ENCODE measurements at regions not wholly inside any gene's neighbourhood (a gene's known extent, or its start where the extent isn't known, plus 50 kb on each side); places are given as distances from the start of the nearest gene placed in this dataset.
"Not testable (repeated sequence)": the region's sequence is repeated elsewhere in the genome, so short reads cannot be mapped to it uniquely, and the experiment has no call there.

DNA sequence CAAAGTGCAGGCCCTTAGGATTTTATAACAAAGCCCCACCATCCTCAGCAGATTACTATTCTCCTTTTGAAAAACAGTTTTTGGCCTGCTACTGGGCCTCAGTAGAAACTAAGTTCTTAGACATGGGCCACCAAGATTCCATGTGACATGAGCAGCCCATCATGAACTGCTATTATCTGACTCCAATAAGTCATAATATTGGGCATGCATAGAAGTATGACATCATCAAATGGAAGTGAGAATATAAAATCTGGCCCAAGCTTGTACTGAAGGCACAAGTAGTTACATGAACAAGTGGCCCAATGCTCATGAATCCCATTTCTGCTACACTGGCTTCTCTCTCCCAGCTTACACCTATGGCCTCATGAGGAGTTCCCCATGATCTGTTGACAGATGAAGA is 404.8 kb downstream of the EPHA5 start:
- no peak for DNase-seq (ENCODE audit: extremely low read depth in 1 of 11, low read depth in 9 of 11, low spot score in 4 of 11)

DNA sequence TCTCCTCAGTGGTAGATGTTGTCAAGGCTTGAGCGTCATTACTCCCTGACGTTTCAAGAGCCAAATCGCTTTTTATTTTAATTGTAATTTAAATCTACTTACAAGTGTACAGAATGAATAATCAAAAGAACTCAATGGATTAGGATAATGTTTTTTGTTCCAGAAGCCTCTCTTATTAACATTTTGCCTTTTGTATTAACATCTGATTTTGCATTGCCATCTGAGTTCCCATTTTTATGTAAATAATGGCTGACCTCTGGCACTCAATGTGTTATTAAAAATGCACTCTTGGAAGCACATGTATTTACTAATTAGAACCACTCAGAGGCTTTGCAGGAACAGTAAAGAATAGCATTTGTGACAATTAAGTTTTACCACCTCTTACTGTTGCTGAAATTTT is 411.0 kb downstream of the EPHA5 start:
- DNase-seq (ENCODE audit: extremely low read depth in 1 of 11, low read depth in 9 of 11, low spot score in 4 of 11), result no peak

DNA sequence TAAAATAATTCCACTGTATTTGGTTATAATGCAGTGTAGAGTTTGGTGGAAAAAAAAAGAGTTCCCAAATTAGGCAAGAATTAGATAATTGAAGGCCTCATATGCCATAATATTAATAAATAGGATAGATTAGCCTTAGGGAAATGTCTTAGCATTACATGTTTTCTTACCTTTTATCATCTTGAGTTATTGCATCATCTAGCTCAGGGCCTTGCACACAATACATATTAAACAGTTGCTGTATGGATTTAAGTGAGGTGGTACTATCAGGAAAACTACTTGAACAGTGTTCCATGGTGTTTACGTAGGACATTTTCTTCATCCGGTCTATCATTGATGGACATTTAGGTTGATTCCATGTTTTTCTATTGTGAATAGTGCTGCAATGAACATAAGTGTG is 419.4 kb downstream of the EPHA5 start:
- DNase-seq (ENCODE audit: extremely low read depth in 1 of 11, low read depth in 9 of 11, low spot score in 4 of 11), result no peak

DNA sequence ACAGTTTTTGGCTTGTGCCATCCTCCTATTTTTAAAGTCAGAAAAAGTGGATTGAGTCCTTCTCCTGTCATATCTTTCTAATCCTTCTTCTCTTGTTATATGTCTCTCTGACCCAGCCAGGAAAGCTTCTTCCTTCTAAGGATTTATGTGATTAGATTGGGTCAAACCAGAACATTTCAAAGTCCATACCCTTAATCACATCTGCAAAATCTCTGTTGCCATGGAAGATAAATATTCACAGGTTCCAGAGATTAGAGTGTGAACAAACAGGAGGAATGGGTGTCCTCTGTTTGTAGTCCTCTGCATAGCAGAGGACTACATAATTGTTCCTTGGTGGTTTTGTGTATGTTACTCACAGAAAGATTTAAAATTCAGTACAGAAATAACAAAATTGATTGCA is 421.2 kb downstream of the EPHA5 start:
- no peak for DNase-seq (ENCODE audit: extremely low read depth in 1 of 11, low read depth in 9 of 11, low spot score in 4 of 11)

DNA sequence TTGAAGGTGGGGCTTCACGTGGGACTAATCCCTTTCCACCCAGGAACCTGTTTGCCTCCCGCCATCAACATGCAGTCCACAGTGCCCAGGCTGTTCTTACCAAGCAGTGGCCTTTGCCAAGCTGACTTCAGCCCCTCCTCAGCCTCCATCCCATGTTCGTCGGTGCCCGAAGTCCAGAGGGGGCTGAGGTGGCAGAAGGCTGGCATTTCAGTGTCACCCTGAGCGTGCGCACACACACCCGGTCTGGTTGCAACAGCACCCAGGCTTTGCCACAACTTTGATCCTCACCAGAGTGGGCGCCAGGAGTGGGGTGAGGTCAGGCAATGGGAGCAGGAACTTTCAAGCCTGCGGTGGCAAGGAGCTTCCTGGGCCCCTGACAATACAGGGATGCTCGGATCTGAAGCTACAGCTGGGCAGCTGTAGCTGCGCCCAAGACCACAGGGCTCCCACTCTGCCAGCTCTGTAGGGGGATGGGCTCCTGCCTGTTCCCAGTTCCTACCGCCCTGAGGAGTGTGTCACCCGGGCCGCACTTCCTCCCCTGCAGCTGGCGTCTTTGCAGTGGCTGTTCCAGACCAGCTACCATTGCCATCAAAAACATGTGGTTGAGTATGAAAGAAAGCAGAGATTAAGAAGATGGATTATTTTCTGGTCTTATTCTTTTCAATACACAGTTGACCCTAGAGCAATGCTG is 428.0 kb downstream of the EPHA5 start:
- no peak for DNase-seq (ENCODE audit: extremely low read depth in 1 of 11, low read depth in 9 of 11, low spot score in 4 of 11)

DNA sequence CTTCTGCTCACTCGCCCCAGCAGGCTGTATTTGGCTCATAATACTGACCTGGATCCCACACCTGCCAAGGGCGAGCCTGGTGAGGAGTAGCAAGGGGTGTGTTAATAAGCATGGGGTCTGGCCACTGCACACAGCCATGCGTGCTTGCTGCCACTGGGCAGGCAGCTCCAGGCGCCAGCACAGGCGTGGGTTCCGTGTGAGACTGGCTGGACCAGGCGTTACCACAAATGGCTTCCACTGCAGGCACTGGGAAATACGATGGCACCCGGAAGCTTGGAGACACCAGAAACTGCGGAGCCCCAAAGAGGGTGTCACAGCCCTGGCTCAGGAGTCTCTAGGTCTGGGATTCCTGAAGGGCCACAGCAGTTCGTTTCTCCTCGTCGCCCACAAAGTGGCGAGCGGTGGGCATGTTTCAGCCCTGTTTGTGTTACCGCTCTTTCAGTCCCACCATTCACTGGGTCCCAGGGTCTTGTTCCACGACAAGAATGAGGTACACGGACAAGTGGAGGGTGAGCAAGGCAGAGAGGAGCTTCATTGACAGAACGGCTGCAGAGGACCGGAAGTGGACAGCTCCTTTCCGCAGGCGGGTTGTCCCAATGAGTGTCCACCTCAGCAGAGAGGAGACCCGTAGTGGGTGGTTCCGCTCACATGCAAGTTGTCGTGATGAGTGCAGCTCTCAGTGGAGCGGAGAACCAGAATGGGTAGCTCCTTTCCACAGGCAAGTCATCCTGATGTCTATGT is 428.9 kb downstream of the EPHA5 start:
- DNase-seq (ENCODE audit: extremely low read depth in 1 of 11, low read depth in 9 of 11, low spot score in 4 of 11), result no peak

DNA sequence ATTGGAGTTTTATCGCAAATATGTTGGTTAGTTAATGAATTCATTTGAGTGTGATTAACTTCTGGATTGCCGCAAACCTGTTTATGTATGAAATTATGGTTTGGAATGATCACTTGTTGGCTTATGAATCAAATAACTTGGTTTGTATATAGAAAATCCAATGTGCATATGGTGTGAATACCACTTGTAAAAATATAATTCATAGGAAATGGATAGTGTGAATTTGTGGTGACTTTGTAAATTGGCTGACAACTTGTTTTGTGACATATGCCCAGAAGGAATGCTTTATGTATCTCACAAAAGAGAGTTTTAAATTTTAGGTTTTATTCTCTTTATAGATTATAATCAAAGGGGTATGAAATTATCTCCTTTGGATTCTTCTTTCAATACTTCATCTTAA is 436.2 kb downstream of the EPHA5 start:
- no peak for DNase-seq (ENCODE audit: extremely low read depth in 1 of 11, low read depth in 9 of 11, low spot score in 4 of 11)

DNA sequence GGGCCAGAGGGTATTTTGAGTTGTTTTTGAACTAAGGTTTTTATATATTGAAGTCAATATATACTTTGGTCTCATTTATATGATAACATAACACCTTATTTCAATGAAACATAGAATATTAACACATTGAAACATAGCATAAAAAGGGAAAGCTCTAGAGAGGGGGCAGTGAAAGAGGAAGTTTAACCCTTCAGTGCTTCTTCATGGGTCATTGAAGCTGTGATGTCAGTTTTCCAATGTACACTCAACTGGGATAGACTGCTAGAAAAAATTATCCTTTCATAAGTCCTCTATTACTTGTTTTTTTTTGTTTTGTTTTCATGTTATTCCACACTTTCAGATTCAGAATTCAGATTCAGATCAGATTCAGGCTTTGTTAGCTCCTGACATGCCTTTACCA is 442.7 kb downstream of the EPHA5 start:
- DNase-seq (ENCODE audit: extremely low read depth in 1 of 11, low read depth in 9 of 11, low spot score in 4 of 11), result no peak

DNA sequence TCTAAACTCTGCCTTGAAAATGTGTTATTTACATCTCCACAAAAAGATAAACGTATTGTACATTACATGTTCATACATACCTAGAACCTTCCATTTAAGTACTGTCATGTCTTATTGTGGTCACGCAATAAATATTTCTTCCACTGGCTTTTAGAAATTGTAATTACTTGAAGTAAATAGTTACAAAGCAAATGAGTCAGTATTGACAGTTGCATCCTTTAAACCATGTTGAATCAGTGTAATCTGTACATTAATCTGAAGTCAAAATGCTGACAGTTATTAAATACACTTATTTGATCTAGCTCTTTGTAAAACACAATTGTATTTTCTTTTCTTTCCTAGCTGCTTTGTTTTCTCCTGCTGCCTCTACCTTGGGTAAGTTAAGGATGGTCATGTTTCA is 446.7 kb downstream of the EPHA5 start:
- no peak for DNase-seq (ENCODE audit: extremely low read depth in 1 of 11, low read depth in 9 of 11, low spot score in 4 of 11)

DNA sequence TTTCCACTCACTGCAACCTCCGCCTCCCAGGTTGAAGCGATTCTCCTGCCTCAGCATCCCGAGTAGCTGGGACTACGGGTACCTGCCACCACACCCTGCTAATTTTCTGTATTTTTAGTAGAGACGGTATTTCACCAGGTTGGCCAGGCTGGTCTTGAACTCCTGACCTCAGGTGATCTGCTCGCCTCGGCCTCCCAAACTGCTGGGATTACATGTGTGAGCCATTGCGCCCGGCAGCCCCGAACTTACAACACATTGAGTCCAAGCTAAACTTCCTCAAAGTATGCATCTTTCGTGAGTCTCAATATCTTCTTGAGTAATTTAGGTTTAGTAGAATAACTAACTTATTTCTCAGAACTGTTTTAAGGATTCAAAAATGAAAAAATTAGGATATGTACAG is 447.2 kb downstream of the EPHA5 start:
- DNase-seq (ENCODE audit: extremely low read depth in 1 of 11, low read depth in 9 of 11, low spot score in 4 of 11), result not testable (repeated sequence)

DNA sequence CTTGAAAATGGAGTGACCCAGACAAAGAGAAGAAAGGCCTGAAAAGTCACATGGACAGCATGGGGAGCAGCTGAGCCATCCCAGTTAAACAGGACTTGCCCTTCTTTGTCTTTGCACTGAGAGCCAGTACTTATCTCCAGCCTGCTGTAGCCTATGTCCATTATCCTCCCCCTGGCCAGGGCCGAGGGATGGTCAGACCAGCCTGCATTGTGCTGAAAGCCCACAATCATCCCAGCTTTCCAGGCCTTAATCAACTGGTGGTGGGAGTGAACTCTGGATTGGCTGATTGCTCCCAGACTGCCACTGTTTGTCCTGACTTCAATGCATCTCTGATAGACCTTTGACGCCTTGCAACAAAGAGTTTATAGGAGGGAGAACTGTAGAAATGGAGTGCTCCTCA is 453.1 kb downstream of the EPHA5 start:
- no peak for DNase-seq (ENCODE audit: extremely low read depth in 1 of 11, low read depth in 9 of 11, low spot score in 4 of 11)

DNA sequence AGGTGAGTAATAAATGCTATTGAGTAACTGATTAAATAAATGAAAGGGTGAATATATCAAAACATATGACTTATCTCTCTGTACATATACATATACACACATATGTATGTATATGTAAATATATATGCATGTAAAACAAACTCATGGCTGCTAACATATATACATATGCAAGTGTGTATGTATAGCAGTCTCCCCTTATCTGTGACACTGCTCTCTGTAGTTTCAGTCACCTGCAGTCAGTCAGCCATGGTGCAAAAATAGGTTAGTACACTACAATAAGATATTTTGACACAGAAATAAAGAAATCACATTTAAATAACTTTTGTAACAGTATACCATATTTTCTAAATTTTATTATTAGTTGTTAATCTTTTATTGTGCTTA is 467.4 kb downstream of the EPHA5 start:
- DNase-seq (ENCODE audit: extremely low read depth in 1 of 11, low read depth in 9 of 11, low spot score in 4 of 11), result no peak

DNA sequence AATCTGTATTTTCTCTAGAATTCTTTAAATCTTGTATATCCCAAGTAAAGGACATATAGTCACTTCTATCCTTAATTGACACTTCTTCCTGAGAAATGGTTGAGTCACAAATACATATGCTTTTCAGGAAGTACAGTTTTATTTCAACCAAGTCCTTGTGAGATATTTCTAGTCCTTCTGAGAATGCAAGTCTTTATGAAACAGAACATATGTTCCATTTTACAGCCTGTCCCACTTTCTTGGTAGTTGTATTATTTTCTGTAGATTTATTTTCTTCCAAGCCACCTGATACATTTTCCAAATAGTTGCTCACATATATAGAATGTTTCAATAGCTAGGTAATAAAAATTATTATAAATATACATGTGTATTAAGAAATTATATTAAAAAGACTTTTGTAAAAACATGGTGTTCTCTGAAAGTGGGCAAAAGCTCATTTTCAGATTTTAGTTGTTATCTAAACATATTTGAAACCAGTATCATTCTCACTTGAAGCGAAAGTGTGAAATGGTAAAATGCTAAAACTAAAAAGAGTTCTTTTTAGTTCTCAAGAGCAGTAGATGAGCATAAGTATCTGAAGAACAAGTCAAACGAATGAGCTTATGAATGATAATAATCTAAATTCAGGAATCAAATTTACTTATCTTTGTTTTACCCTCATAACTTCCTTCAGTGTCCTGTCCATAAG is 468.0 kb downstream of the EPHA5 start:
- DNase-seq (ENCODE audit: extremely low read depth in 1 of 11, low read depth in 9 of 11, low spot score in 4 of 11), result no peak

DNA sequence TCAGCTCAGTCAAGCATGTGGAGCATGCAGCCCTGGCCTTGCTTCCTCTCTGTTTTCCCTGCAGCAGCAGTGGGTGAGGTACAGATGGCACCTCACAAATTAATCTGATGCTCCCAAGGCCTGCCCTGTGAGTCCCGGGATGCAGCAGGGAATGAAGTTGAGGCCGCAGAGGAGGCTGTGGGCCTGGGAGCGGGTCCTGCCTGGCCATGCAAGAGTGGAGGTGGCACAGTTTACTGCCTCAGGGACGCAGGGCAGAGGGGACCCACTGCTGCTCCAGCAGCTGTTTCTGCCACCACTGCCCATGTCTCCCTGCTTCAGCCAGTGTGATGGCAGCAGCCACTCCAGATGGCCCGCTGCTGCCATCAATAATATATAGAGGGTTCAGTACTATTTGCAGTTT is 474.6 kb downstream of the EPHA5 start:
- no peak for DNase-seq (ENCODE audit: extremely low read depth in 1 of 11, low read depth in 9 of 11, low spot score in 4 of 11)

DNA sequence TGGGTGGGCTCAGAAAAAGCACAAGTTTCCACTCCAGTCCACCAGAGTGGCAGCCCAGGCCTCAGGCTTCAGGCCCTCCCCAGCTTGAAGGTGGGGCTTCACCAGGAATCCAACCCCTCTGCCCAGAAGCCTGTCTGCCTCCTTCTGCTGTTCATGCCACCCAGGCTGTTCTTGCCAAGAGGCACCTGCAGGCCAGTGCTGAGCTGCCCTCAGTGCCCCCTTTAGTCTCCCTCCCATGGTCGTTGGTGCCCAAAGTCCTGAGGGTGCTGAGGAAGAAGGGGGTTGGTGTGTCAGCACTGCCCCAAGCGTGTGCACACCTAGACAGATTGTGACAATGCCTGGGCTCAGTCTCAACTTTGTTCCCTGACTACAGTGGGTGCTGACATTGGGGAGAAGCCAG is 475.3 kb downstream of the EPHA5 start:
- DNase-seq (ENCODE audit: extremely low read depth in 1 of 11, low read depth in 9 of 11, low spot score in 4 of 11), result no peak

DNA sequence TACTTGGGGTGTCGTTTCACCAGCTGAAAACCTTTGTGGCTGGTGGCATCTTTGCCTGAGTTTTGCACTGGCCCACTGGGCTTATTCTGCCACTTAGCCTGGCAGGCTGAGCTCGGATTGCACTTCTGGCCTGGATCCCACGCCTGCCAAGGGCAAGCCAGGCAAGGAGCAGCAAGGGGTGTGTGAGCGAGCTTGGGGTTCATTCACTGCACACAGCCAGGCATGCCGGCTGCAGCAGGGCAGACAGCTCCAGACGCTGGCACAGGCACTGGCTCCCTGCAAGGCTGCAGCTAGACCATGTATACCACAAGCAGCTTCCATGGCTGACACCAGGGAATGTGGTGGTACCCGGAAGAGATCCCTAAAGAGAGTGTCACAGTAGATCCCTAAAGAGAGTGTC is 476.3 kb downstream of the EPHA5 start:
- no peak for DNase-seq (ENCODE audit: extremely low read depth in 1 of 11, low read depth in 9 of 11, low spot score in 4 of 11)

DNA sequence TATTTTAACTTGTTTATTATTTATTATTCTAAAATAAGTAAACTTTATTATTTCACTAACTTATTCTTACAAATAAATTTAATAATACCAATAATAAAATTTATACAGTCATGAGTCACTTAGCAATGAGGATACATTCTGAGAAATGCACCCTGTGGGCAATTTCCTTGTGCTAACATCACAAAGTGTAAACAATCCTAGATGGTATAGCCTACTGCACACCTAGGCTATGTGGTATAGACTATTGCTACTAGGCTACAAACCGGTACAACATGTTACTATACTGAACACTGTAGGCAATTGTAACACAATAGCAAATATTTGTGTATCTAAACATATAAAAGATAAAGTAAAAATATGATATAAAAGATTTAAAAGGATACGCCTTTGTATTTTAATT is 479.5 kb downstream of the EPHA5 start:
- no peak for DNase-seq (ENCODE audit: extremely low read depth in 1 of 11, low read depth in 9 of 11, low spot score in 4 of 11)

DNA sequence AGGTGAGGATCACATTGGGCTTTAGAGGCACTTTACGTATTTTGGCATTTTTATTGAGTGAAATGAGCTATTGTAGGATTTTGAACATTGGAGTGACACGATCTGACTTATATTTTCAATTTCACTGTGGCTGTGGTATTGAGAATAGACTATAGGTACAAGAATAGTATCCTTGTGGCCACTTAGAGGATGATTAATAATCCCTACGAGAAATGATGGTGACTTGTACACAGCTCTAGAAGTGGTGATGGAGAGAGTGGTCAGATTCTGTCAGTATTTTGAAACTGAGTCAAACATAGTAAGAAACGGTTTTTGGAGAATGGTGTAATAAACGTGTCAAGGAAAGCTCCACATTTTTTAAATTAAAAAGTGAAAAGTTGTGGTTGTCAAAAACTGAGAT is 494.7 kb downstream of the EPHA5 start:
- DNase-seq (ENCODE audit: extremely low read depth in 1 of 11, low read depth in 9 of 11, low spot score in 4 of 11), result no peak

DNA sequence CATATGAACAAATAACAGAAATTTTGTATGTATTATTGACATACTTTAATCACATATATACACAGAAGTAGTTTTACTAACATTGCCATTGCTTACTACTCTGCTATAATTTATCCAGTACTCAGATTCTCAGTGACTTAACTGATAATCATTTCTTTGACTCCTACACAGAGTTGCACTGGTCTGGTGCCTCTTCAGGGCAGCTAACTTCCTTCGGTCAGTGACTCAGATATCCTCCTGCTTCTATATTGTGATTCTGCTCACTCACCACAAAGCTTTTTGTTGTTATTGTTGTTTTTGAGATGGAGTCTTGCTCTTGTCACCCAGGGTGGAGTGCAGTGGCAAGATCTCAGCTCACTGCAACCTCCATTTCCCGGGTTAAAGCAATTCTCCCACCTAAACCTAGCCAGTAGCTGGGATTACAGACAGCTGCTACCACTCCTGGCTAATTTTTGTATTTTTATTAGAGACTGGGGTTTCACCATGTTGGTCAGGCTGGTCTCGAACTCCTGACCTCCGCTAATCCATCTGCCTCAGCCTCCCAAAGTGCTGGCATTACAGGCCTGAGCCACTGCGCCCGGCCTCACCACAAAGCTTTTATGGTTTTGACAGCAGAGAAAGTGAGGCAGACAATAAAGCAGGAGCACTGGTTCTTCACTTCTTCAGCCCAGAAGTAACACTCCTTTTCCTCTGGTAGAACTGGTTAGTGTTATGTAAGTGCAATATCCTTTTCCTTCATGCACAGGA is 499.3 kb downstream of the EPHA5 start:
- DNase-seq (ENCODE audit: extremely low read depth in 1 of 11, low read depth in 9 of 11, low spot score in 4 of 11), result no peak

DNA sequence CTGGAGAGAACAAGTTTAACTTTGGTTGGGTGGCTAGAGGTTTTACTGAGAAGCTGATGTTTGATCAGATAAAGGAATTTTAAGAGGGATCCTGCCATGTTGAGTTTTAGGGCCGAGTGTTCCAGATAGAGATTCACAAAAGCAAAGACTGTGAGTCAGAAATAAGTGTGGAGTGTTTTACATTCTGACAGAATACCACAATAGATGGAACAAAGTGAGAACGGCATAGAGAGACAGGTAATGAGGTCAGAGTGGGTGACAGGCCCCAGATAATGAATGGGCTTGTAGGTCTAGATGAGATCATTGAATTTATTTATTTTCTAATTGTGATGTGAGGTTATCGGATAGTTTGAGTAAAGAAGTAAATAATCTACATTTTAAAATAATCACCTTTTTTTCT is 502.6 kb downstream of the EPHA5 start:
- no peak for DNase-seq (ENCODE audit: extremely low read depth in 1 of 11, low read depth in 9 of 11, low spot score in 4 of 11)
